SK-N-SH (cell line): ENCODE measurements at regions not wholly inside any gene's neighbourhood (a gene's known extent, or its start where the extent isn't known, plus 50 kb on each side); places are given as distances from the start of the nearest gene placed in this dataset.

Experiments
- EP300 ChIP-seq, 2 experiments: IDR thresholded peaks; 2 replicates each; pipeline versions ENCODE4 v1.4.0 to v1.6.1; 2012; ENCODE audit warnings: borderline replicate concordance in 1 of 2, low read depth in 1 of 2, low read length in 1 of 2
- NFIC ChIP-seq: IDR thresholded peaks from 2 replicates; pipeline ENCODE4 v1.4.0; 2012; ENCODE audit warnings: borderline replicate concordance
- RCOR1 ChIP-seq: fragments of 150-350 bp; IDR thresholded peaks from 2 replicates; pipeline ENCODE4 v1.6.1; 2017; ENCODE audit warnings: antibody characterized with exemption, low read length
- SMC3 ChIP-seq: IDR thresholded peaks from 2 replicates; pipeline ENCODE4 v1.6.1; 2012; ENCODE audit warnings: low read depth, low read length, improper control_type of control experiment
- TF ChIP-seq, protein P1 (sequence below): fragments of 200-600 bp; sonication (generic); IDR thresholded peaks from 2 replicates; pipeline ENCODE4 v1.6.1; 2017; ENCODE audit warnings: antibody characterized with exemption, mild to moderate bottlenecking, moderate library complexity

DNA sequence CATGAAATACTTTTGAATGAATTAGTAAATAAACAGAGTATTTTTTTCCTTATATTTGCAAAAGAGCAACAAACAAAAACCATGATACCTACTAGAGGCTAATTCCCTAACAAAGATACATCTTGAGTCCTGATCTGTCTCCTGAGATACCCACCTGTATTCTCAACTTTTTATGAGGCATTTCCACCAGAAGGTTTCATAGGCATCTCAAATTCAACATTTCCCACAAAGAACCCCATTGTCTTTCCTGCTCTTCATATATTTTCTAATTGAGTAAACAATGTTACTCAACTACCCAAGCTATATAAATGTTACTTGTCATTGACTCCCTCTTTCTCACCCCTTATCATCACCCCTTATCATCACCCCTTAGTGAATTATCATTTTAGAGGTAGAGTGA is 119.4 kb upstream of the RAI14 start:
- TF ChIP-seq, protein P1, sequence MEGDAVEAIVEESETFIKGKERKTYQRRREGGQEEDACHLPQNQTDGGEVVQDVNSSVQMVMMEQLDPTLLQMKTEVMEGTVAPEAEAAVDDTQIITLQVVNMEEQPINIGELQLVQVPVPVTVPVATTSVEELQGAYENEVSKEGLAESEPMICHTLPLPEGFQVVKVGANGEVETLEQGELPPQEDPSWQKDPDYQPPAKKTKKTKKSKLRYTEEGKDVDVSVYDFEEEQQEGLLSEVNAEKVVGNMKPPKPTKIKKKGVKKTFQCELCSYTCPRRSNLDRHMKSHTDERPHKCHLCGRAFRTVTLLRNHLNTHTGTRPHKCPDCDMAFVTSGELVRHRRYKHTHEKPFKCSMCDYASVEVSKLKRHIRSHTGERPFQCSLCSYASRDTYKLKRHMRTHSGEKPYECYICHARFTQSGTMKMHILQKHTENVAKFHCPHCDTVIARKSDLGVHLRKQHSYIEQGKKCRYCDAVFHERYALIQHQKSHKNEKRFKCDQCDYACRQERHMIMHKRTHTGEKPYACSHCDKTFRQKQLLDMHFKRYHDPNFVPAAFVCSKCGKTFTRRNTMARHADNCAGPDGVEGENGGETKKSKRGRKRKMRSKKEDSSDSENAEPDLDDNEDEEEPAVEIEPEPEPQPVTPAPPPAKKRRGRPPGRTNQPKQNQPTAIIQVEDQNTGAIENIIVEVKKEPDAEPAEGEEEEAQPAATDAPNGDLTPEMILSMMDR = no peak
- TF ChIP-seq EP300 (IDR thresholded peaks at IDR 0.05; ENCODE audit: borderline replicate concordance in 1 of 2, low read depth in 1 of 2, low read length in 1 of 2) (no peak), RCOR1 (no peak), NFIC (no peak), SMC3 (no peak)
